ENCODE measurements at regions not wholly inside any gene's neighbourhood (a gene's known extent, or its start where the extent isn't known, plus 50 kb on each side); places are given as distances from the start of the nearest gene placed in this dataset.

DNA sequence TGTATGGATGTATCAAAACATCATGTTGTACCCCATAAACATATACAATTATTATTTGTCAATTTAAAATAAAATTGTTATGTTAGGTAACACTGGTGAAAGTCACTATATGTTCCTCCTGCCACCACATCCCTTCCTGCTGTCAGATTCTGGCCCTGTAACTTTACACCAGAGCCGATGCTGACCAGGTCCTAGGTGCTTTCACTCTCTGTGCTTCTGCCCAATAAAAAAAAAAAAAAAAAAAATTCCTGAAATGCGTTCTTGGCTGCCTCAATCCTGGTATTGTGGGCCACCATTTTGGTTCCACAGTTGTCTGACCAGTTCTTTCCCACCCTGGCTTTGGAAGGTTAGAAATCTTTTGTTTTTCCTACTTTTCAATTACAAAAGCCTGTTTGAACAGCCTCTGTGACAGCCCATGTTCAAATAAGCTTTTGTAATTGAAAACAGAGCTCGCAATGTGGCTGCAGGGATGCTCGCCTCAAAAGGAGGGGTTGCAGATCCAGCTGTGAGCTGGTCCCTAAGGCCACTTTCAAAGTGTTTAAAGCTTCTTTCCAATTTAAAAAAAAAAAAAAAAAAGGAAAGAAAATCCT, 831.0 kb upstream of the EEF2KMT start:
- Mint-ChIP-seq H3K36me3 (no peaks in the 10 kb centered on the region), H3K4me1 (no peaks in the 10 kb centered on the region), H3K9me3 (peaks cover 15% of the 10 kb centered on the region), H3K27me3 (ENCODE audit: low read depth) (peaks cover 21% of the 10 kb centered on the region), H3K27ac (no peak overlapping the region), H3K4me3 (no peak overlapping the region)
- TF ChIP-seq, protein P1, sequence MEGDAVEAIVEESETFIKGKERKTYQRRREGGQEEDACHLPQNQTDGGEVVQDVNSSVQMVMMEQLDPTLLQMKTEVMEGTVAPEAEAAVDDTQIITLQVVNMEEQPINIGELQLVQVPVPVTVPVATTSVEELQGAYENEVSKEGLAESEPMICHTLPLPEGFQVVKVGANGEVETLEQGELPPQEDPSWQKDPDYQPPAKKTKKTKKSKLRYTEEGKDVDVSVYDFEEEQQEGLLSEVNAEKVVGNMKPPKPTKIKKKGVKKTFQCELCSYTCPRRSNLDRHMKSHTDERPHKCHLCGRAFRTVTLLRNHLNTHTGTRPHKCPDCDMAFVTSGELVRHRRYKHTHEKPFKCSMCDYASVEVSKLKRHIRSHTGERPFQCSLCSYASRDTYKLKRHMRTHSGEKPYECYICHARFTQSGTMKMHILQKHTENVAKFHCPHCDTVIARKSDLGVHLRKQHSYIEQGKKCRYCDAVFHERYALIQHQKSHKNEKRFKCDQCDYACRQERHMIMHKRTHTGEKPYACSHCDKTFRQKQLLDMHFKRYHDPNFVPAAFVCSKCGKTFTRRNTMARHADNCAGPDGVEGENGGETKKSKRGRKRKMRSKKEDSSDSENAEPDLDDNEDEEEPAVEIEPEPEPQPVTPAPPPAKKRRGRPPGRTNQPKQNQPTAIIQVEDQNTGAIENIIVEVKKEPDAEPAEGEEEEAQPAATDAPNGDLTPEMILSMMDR (IDR thresholded peaks at IDR 0.05; ENCODE audit: unreplicated experiment), result no peak
- DNase-seq (ENCODE audit: low spot score in 2 of 2, unreplicated experiment in 2 of 2), result no peak

DNA sequence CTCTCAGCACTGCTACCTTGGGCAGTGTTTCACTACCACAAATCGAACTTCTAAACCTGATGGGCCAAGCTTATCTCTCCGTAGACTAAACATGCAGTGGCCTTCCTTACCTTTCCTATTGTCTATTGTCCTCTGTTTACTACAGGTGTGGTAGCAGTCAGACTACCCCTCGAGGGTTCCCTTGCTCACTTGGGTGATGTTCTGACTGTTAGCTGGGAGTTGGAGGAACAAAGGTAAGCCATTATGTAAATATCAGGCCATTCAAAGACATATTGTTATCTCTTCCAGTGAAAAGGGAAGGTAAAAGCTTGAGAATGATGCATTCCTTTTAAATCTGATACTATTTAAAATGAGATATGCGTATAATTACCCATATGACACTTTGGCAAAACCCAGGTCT, 828.3 kb upstream of the EEF2KMT start:
- Mint-ChIP-seq H3K9me3 (peaks cover 11% of the 10 kb centered on the region), H3K27ac (no peak overlapping the region), H3K4me3 (no peak overlapping the region), H3K36me3 (no peaks in the 10 kb centered on the region), H3K27me3 (ENCODE audit: low read depth) (peaks cover 18% of the 10 kb centered on the region), H3K4me1 (no peaks in the 10 kb centered on the region)
- TF ChIP-seq, protein P1 (IDR thresholded peaks at IDR 0.05; ENCODE audit: unreplicated experiment), result no peak
- no peak for DNase-seq (ENCODE audit: low spot score in 2 of 2, unreplicated experiment in 2 of 2)

DNA sequence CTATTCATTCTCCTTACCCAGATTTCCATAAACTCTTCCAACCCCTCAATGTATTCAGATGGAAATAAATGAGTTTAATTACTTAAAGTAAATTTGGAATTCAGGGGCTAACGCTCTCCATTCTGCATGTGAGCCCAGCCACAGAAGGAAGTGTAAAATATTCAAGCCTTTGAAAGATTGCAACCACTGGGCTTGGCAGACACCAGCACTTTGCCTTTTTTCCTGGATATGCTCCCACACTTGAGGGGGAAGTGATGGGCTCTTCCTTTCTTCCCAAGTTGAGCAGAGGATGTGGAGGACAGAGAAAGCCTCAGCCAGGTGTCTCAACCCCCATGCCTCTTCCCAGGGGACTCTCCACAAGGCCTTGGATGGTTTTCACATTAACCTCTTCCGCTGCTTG, 825.1 kb upstream of the EEF2KMT start:
- Mint-ChIP-seq H3K4me1 (no peaks in the 10 kb centered on the region), H3K9me3 (peaks cover 4% of the 10 kb centered on the region), H3K36me3 (no peaks in the 10 kb centered on the region), H3K4me3 (no peak overlapping the region), H3K27ac (no peak overlapping the region), H3K27me3 (ENCODE audit: low read depth) (peaks cover 25% of the 10 kb centered on the region)
- DNase-seq (ENCODE audit: low spot score in 2 of 2, unreplicated experiment in 2 of 2), result no peak
- TF ChIP-seq, protein P1 (IDR thresholded peaks at IDR 0.05; ENCODE audit: unreplicated experiment), result no peak

- Mint-ChIP-seq H3K4me3 (no peak overlapping the region), H3K9me3 (no peaks in the 10 kb centered on the region), H3K4me1 (no peaks in the 10 kb centered on the region), H3K36me3 (no peaks in the 10 kb centered on the region), H3K27ac (no peak overlapping the region), H3K27me3 (ENCODE audit: low read depth) (peaks cover 36% of the 10 kb centered on the region)
- no peak for DNase-seq (ENCODE audit: low spot score in 2 of 2, unreplicated experiment in 2 of 2)
- TF ChIP-seq, protein P1 (IDR thresholded peaks at IDR 0.05; ENCODE audit: unreplicated experiment), result no peak
Observed at GRCh38 chr16:5918567-5919130, 821.1 kb upstream of the EEF2KMT start.

GRCh38 chr16:5917436-5918195, 820.0 kb upstream of the EEF2KMT start:
- DNase-seq (ENCODE audit: low spot score in 2 of 2, unreplicated experiment in 2 of 2), result no peak
- Mint-ChIP-seq H3K27ac (no peak overlapping the region), H3K9me3 (no peaks in the 10 kb centered on the region), H3K36me3 (no peaks in the 10 kb centered on the region), H3K4me1 (no peaks in the 10 kb centered on the region), H3K27me3 (ENCODE audit: low read depth) (peaks cover 36% of the 10 kb centered on the region), H3K4me3 (no peak overlapping the region)
- TF ChIP-seq, protein P1 (IDR thresholded peaks at IDR 0.05; ENCODE audit: unreplicated experiment), result no peak
